ENCODE measurements at regions not wholly inside any gene's neighbourhood (a gene's known extent, or its start where the extent isn't known, plus 50 kb on each side); places are given as distances from the start of the nearest gene placed in this dataset.

DNA sequence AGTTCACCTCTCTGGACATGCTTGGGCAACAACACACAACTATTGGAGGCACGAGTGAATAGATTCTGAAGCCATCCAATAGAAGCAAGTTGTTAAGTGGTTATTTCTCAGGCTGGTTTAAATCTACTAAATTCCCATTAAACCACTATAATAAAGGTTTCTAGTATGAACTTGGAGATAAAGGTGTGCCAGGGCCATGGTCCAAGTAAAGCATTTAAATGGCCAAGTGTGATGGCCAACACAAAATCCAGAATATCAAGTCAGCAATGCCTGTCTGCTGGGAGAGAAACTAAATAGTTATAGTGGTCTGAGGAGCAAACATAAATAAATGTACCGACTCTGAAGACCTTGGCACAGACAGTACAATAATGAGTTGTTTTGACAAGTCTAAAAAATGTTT, 294.3 kb upstream of the STXBP5 start:
- TF ChIP-seq CTCF (IDR thresholded peaks at IDR 0.05) (no peak), POLR2A (IDR thresholded peaks at IDR 0.05) (no peak)

Data from esophagus squamous epithelium (tissue), 4 donors.